SJCRH30 (cell line): ENCODE measurements at regions not wholly inside any gene's neighbourhood (a gene's known extent, or its start where the extent isn't known, plus 50 kb on each side); places are given as distances from the start of the nearest gene placed in this dataset.

Source experiments
- DNase-seq, 2 experiments: peaks; one replicate each; pipeline ENCODE4 v3.0.0-alpha.2; 2015 to 2020
- H3K27ac ChIP-seq: fragments of 250-450 bp; sonication (Bioruptor Pico); 2 replicates; pipeline ENCODE4 v1.5.1; 2020; ENCODE audit warnings: mild to moderate bottlenecking, moderate library complexity
- H3K27me3 ChIP-seq: fragments of 250-450 bp; sonication (Bioruptor Pico); 2 replicates; pipeline ENCODE4 v1.5.1; 2020; ENCODE audit warnings: mild to moderate bottlenecking, moderate library complexity
- H3K36me3 ChIP-seq: fragments of 250-450 bp; sonication (Bioruptor Pico); 2 replicates; pipeline ENCODE4 v1.5.1; 2020; ENCODE audit warnings: mild to moderate bottlenecking, moderate library complexity
- H3K4me1 ChIP-seq: fragments of 250-450 bp; sonication (Bioruptor Pico); 2 replicates; pipeline ENCODE4 v1.5.1; 2020; ENCODE audit warnings: mild to moderate bottlenecking, moderate library complexity
- H3K4me3 ChIP-seq: fragments of 250-450 bp; sonication (Bioruptor Pico); 2 replicates; pipeline ENCODE4 v1.5.1; 2020; ENCODE audit warnings: mild to moderate bottlenecking, moderate library complexity
- H3K9me3 ChIP-seq: fragments of 250-450 bp; sonication (Bioruptor Pico); replicated peaks from 2 replicates; pipeline ENCODE4 v1.5.1; 2020; ENCODE audit warnings: mild to moderate bottlenecking, moderate library complexity

DNA sequence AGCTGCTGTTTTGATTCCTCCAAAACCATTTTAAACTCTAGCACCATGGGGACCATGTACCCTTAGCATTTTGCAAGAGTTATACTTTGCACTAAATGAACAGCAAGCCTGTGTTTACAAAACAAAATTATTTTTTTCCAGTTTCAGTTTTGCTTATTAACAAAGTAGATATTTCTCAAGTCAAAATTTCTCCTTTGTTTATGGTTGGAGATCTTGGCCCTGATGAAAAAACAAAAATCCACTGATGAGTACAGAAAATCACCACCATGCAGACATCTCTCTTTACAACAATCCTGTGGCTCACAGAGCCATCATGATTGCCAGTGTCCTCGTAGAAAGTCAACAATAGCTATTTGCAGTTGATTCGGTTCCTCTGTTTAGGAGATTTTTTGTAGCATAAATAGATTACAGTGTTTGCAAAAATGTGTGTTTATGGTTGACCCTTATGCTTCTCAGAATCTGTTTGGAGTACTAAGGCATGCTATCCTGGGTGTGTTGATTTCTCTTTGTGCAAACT, 201.1 kb upstream of the NUDT4 start:
- Histone ChIP-seq H3K9me3 (no peaks in the 10 kb centered on the region), H3K4me1 (no peaks in the 10 kb centered on the region), H3K27me3 (no peaks in the 10 kb centered on the region), H3K27ac (no peak overlapping the region), H3K4me3 (no peak overlapping the region), H3K36me3 (no peaks in the 10 kb centered on the region)
- no peak for DNase-seq

- Histone ChIP-seq H3K4me3 (no peak overlapping the region), H3K27me3 (no peaks in the 10 kb centered on the region), H3K36me3 (no peaks in the 10 kb centered on the region), H3K4me1 (no peaks in the 10 kb centered on the region), H3K9me3 (no peaks in the 10 kb centered on the region), H3K27ac (no peak overlapping the region)
- no peak for DNase-seq
Measured at GRCh38 chr12:93177208-93178153, 200.2 kb upstream of the NUDT4 start.

GRCh38 chr12:93178154-93178878, 199.4 kb upstream of the NUDT4 start:
- no peak overlapping the region for H3K27ac ChIP-seq
- H3K4me3 ChIP-seq = no peak overlapping the region
- no peaks in the 10 kb centered on the region for H3K27me3 ChIP-seq
- H3K4me1 ChIP-seq = no peaks in the 10 kb centered on the region
- no peaks in the 10 kb centered on the region for H3K36me3 ChIP-seq
- H3K9me3 ChIP-seq = no peaks in the 10 kb centered on the region
- DNase-seq = no peak

- Histone ChIP-seq H3K27ac (no peak overlapping the region), H3K4me1 (no peaks in the 10 kb centered on the region), H3K27me3 (no peaks in the 10 kb centered on the region), H3K9me3 (no peaks in the 10 kb centered on the region), H3K36me3 (no peaks in the 10 kb centered on the region), H3K4me3 (no peak overlapping the region)
- peak in 1 of 2 experiments; percentile 9 for DNase-seq
Measured at GRCh38 chr12:93179792-93180191, 197.9 kb upstream of the NUDT4 start.

GRCh38 chr12:93180566-93180965, 197.2 kb upstream of the NUDT4 start:
- DNase-seq = no peak

GRCh38 chr12:93181409-93181965, 196.2 kb upstream of the NUDT4 start:
- no peaks in the 10 kb centered on the region for H3K27me3 ChIP-seq

More at GRCh38 chr12:93180566-93180965, 197.2 kb upstream of the NUDT4 start:
- Histone ChIP-seq H3K27me3 (no peaks in the 10 kb centered on the region), H3K4me1 (no peaks in the 10 kb centered on the region), H3K4me3 (no peak overlapping the region), H3K36me3 (no peaks in the 10 kb centered on the region), H3K27ac (no peak overlapping the region), H3K9me3 (no peaks in the 10 kb centered on the region)

GRCh38 chr12:93183940-93184671, 193.6 kb upstream of the NUDT4 start:
- DNase-seq = no peak
- H3K36me3 ChIP-seq = no peaks in the 10 kb centered on the region
- H3K4me3 ChIP-seq = no peak overlapping the region
- H3K27ac ChIP-seq = no peak overlapping the region
- no peaks in the 10 kb centered on the region for H3K9me3 ChIP-seq
- no peaks in the 10 kb centered on the region for H3K27me3 ChIP-seq
- H3K4me1 ChIP-seq = no peaks in the 10 kb centered on the region

More at GRCh38 chr12:93181409-93181965, 196.2 kb upstream of the NUDT4 start:
- no peak overlapping the region for H3K27ac ChIP-seq
- no peak overlapping the region for H3K4me3 ChIP-seq
- no peaks in the 10 kb centered on the region for H3K4me1 ChIP-seq
- no peaks in the 10 kb centered on the region for H3K9me3 ChIP-seq
- H3K36me3 ChIP-seq = no peaks in the 10 kb centered on the region
- no peak for DNase-seq

DNA sequence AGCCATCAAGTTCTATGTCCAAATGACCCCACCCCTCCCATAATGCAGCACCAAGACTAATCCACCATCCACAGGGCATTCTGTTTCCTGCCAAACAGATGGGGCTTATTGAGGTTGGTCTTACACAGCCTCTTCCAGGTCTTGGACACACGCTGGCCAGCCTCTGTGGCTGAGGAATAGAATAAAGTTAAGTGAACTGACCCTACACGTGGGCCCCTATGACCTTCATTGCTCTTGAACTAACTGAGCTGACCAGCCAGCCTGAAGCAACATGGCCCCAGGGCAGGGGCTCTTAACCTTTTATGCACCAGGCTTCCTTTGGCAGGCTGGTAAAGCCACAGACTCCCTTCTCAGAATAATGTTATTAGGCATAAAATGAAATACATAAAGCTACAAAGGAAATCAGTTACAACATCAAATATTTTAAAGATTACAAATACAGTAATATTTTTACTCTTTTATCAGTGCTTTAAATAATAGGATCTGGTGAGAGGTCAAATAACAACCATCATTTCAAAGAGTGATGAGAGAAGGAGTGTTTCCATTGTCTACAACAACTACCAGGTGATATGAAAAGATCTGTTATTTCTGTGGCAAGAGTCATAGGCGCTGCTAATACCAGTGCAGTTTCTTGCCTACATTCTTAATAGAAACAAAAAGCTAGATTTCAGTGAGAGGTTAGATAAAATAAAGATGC, 192.9 kb upstream of the NUDT4 start:
- no peak for DNase-seq
- Histone ChIP-seq H3K4me1 (no peaks in the 10 kb centered on the region), H3K36me3 (no peaks in the 10 kb centered on the region), H3K9me3 (no peaks in the 10 kb centered on the region), H3K27ac (no peak overlapping the region), H3K27me3 (no peaks in the 10 kb centered on the region), H3K4me3 (no peak overlapping the region)

- Histone ChIP-seq H3K4me3 (no peak overlapping the region), H3K27ac (no peak overlapping the region), H3K36me3 (no peaks in the 10 kb centered on the region), H3K4me1 (no peaks in the 10 kb centered on the region), H3K9me3 (no peaks in the 10 kb centered on the region), H3K27me3 (no peaks in the 10 kb centered on the region)
- no peak for DNase-seq
Measured at GRCh38 chr12:93185369-93185741, 192.4 kb upstream of the NUDT4 start.

DNA sequence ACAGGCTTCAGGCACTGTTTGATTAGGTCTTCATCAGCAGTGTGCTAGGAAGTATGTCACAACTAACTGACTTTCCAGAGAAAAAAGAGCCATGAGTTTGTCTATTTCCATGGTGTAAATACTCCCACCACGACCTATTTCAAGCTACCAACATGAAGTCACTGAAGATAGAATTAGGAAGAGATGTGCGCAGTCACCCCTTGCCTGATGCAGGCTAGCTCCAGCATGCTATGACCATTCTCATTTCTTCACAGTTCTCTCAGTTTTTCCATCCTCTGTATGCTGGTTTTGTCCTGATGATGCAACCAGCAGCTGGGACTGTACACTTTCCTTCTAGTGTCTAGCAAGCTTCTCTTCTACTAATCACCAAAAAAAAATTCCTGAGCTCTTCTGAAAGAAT, 191.6 kb upstream of the NUDT4 start:
- Histone ChIP-seq H3K9me3 (no peaks in the 10 kb centered on the region), H3K4me3 (no peak overlapping the region), H3K4me1 (no peaks in the 10 kb centered on the region), H3K27me3 (no peaks in the 10 kb centered on the region), H3K27ac (no peak overlapping the region), H3K36me3 (no peaks in the 10 kb centered on the region)
- no peak for DNase-seq

DNA sequence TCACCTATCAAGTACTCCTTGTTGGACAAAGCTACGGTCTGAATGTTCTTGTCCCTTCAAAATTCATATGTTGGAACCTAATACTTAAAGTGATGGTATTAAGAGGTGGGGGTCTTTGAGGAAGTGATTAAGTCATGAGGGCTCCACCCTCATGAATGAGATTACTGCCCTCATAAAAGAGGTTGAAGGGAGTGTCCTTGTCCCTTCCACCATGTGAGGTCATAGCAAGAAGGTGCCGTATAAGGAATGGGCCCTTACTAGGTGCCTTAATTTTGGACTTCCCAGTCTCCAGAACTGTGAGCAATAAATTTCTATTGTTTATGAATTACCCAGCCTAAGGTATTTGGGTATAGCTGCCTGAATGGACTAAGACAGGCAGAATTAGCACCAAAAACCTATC, 191.1 kb upstream of the NUDT4 start:
- Histone ChIP-seq H3K27ac (no peak overlapping the region), H3K4me3 (no peak overlapping the region), H3K9me3 (no peaks in the 10 kb centered on the region), H3K36me3 (no peaks in the 10 kb centered on the region), H3K4me1 (no peaks in the 10 kb centered on the region), H3K27me3 (no peaks in the 10 kb centered on the region)
- DNase-seq = no peak

DNA sequence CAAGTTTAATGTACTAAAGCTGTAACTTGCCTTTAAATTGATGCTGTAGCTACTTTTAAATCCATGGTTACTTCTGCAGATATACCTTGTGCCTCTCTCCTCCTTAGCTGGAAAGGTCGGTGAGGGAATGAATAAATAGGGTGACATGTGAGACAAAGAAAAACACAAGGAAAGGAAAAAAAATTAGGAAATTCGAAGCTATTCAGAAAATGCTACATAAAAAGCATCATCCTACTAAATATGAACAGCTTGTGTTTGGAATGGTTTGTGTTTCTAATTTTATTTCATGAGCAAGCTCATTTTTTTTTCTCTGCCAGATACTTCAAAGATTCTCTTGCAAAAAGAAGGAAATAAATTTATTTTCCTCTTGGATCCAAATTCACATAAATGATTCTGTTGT, 186.3 kb upstream of the NUDT4 start:
- DNase-seq = no peak
- Histone ChIP-seq H3K27me3 (no peaks in the 10 kb centered on the region), H3K4me1 (no peaks in the 10 kb centered on the region), H3K36me3 (no peaks in the 10 kb centered on the region), H3K9me3 (no peaks in the 10 kb centered on the region), H3K27ac (no peak overlapping the region), H3K4me3 (no peak overlapping the region)

DNA sequence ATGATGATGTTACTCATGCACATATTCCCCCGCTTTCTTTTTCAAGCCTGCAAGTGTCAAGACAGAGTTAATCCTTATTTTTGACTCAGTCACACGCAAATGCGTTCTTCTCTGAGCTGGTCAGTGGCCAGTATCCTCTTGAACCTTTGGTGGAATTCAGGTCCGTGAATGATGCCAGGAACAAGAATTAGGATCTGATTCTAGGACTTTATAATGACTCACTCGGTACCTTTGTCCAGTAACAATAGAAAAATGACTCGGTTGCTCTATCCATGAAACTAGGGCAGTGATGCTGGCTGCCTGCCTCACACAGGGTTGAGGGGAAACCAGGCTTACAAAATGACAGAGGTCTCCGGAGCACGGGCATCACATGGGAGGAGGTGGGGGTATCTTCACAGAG, 185.8 kb upstream of the NUDT4 start:
- no peak overlapping the region for H3K27ac ChIP-seq
- no peaks in the 10 kb centered on the region for H3K27me3 ChIP-seq
- no peaks in the 10 kb centered on the region for H3K4me1 ChIP-seq
- DNase-seq = no peak
- H3K9me3 ChIP-seq = no peaks in the 10 kb centered on the region
- H3K36me3 ChIP-seq = no peaks in the 10 kb centered on the region
- no peak overlapping the region for H3K4me3 ChIP-seq

DNA sequence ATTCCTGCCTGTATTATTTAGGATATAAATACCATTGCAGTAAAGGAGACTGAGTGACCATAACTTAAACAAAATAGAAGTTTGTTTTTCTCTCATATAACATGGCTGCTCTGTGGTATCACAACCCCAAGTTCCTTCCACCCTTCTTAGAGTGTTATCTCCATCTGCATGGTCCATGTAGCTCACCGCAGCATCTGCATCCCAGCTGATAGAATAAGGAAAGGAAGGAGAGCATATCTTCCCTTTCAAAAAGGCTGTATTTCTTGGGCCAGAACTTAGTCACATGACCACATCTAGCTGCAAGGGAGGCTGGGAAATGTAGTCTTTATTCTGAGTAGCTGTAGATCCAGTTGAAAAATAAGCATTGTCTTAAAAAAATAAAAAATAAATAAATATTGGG, 184.8 kb upstream of the NUDT4 start:
- no peaks in the 10 kb centered on the region for H3K9me3 ChIP-seq
- DNase-seq = no peak
- no peak overlapping the region for H3K27ac ChIP-seq
- H3K4me1 ChIP-seq = no peaks in the 10 kb centered on the region
- H3K36me3 ChIP-seq = no peaks in the 10 kb centered on the region
- H3K4me3 ChIP-seq = no peak overlapping the region
- no peaks in the 10 kb centered on the region for H3K27me3 ChIP-seq
